Upper lobe of left lung (tissue), 4 donors: ENCODE measurements at regions not wholly inside any gene's neighbourhood (a gene's known extent, or its start where the extent isn't known, plus 50 kb on each side); places are given as distances from the start of the nearest gene placed in this dataset.

Experiments
- POLR2A ChIP-seq, 4 donors: fragments of 450-650 bp; IDR thresholded peaks; one replicate each; pipeline ENCODE4 v1.5.1; 2016 to 2017; ENCODE audit warnings: antibody characterized with exemption in 4 of 4, mild to moderate bottlenecking in 2 of 4
- TF ChIP-seq, protein P1 (sequence below), 6 experiments: fragments of 450-650 bp in 4 of 6; fragments of 200-600 bp in 2 of 6; sonication (generic) in 2 of 6; IDR thresholded peaks; one replicate each; pipeline ENCODE4 v1.5.1; 2016 to 2019; ENCODE audit warnings: antibody characterized with exemption in 6 of 6

DNA sequence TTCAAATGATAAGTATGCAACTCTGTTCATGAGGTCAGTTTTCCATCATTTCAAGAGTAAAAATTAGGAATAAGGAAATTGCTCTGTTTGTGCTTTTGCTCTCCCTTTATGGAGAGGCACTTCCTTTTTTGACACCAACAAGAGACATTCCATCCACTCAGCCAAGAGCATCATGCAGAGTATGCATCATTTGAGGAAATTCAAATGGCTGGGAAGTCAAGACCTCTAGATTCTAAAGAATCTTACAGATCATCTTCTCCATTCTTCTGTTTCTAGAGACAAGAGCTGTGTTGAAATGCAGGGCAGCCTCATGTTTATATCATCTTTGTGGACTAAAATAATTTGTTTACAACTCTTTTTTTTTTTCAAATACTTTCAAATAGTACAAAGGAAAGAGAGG is 669.4 kb downstream of the CDH11 start:
- no peak for TF ChIP-seq POLR2A (IDR thresholded peaks at IDR 0.05)
- TF ChIP-seq, protein P1, sequence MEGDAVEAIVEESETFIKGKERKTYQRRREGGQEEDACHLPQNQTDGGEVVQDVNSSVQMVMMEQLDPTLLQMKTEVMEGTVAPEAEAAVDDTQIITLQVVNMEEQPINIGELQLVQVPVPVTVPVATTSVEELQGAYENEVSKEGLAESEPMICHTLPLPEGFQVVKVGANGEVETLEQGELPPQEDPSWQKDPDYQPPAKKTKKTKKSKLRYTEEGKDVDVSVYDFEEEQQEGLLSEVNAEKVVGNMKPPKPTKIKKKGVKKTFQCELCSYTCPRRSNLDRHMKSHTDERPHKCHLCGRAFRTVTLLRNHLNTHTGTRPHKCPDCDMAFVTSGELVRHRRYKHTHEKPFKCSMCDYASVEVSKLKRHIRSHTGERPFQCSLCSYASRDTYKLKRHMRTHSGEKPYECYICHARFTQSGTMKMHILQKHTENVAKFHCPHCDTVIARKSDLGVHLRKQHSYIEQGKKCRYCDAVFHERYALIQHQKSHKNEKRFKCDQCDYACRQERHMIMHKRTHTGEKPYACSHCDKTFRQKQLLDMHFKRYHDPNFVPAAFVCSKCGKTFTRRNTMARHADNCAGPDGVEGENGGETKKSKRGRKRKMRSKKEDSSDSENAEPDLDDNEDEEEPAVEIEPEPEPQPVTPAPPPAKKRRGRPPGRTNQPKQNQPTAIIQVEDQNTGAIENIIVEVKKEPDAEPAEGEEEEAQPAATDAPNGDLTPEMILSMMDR (IDR thresholded peaks at IDR 0.05): no peak
